GM12878 (cell line): ENCODE measurements at regions not wholly inside any gene's neighbourhood (a gene's known extent, or its start where the extent isn't known, plus 50 kb on each side); places are given as distances from the start of the nearest gene placed in this dataset.

ENCODE experiments used
- ATAC-seq: fragments of 200-7000 bp; cut with Tn5 transposase; 3 replicates; pipeline ENCODE4 v1.9.1; 2020; ENCODE audit warnings: mild to moderate bottlenecking, moderate library complexity
- BruUV-seq: library from RNA; stranded (reverse); fragments of 400-500 nt; replicated peaks from 2 replicates; lab custom pipeline; 2021; lab: Mats Ljungman, UMichigan
- CTCF ChIA-PET: fragments of 300-600 bp; sonication (Branson Sonifier 250); formaldehyde crosslinking; extraction: SDS; loops from one replicate; lab custom pipeline; 2021; ENCODE audit warnings: inconsistent platforms; lab: Yijun Ruan, JAX
- POLR2A ChIA-PET: fragments of 350-600 bp; formaldehyde crosslinking; extraction: SDS; loops from one replicate; lab custom pipeline; 2021; ENCODE audit warnings: inconsistent platforms; lab: Charles Lee
- RAD21 ChIA-PET: fragments of 300-600 bp; sonication (Branson Sonifier 250); formaldehyde crosslinking; loops from one replicate; lab custom pipeline; 2023; ENCODE audit warnings: antibody characterized with exemption; ENCODE audit not compliant: unreplicated experiment; lab: Charles Lee
- SMC1A ChIA-PET: fragments of 300-600 bp; sonication (Branson Sonifier 250); formaldehyde crosslinking; loops from one replicate; lab custom pipeline; 2023; ENCODE audit not compliant: unreplicated experiment, uncharacterized antibody; lab: Charles Lee
- DNase-seq: peaks from one replicate; pipeline ENCODE4 v3.0.0-alpha.2; 2011; ENCODE audit warnings: low read depth, low spot score
- FAIRE-seq: peaks from 3 replicates; lab custom pipeline; 2011; peaks lifted over from hg19 to GRCh38; lab: Jason Lieb, UNC
- H2AFZ ChIP-seq: 2 replicates; pipeline ENCODE4 v1.6.0; 2011; ENCODE audit warnings: low read depth, low read length, control low read depth; ENCODE audit not compliant: control insufficient read depth
- H3K27ac ChIP-seq: 2 replicates; pipeline ENCODE4 v1.5.1; 2011; ENCODE audit warnings: control low read depth; ENCODE audit not compliant: control insufficient read depth, insufficient read depth
- H3K27me3 ChIP-seq, 2 experiments: replicated peaks in 1 of 2; 2 replicates each; pipeline versions ENCODE4 v1.6.0 to v1.6.1; 2011; ENCODE audit warnings: low read length in 1 of 2; ENCODE audit not compliant: control insufficient read depth in 2 of 2, insufficient read depth in 2 of 2
- H3K36me3 ChIP-seq, 2 experiments: 2 replicates each; pipeline ENCODE4 v1.5.1; 2011; ENCODE audit warnings: low read length in 1 of 2; ENCODE audit not compliant: control insufficient read depth in 2 of 2, insufficient read depth in 2 of 2
- H3K4me1 ChIP-seq: 2 replicates; pipeline ENCODE4 v1.6.1; 2011; ENCODE audit warnings: mild to moderate bottlenecking, low read length, moderate library complexity, mixed read lengths; ENCODE audit not compliant: control insufficient read depth, insufficient read depth
- H3K4me2 ChIP-seq: 2 replicates; pipeline ENCODE4 v1.6.0; 2011; ENCODE audit warnings: control low read depth; ENCODE audit not compliant: control insufficient read depth, insufficient read depth
- H3K4me3 ChIP-seq: fragments of 200-600 bp; sonication (generic); 2 replicates; pipeline ENCODE4 v1.5.1; 2016
- H3K79me2 ChIP-seq: 2 replicates; pipeline ENCODE4 v1.6.0; 2011; ENCODE audit warnings: low read length; ENCODE audit not compliant: control insufficient read depth, insufficient read depth
- H3K9ac ChIP-seq: 2 replicates; pipeline ENCODE4 v1.8.0; 2011; ENCODE audit warnings: low read length, control low read depth, mixed read lengths; ENCODE audit not compliant: control insufficient read depth, insufficient read depth
- H3K9me3 ChIP-seq: replicated peaks from 3 replicates; pipeline ENCODE4 v1.5.1; 2011; ENCODE audit warnings: mild to moderate bottlenecking, low read length; ENCODE audit not compliant: control insufficient read depth, insufficient read depth
- H4K20me1 ChIP-seq: 2 replicates; pipeline ENCODE4 v1.6.0; 2011; ENCODE audit not compliant: control insufficient read depth, insufficient read depth
- CBFB ChIP-seq: IDR thresholded peaks from 2 replicates; pipeline ENCODE4 v1.6.1; 2016; ENCODE audit warnings: antibody characterized with exemption, low read depth
- JUND ChIP-seq: IDR thresholded peaks from 2 replicates; pipeline ENCODE4 v1.6.1; 2012; ENCODE audit warnings: low read depth, mild to moderate bottlenecking, low read length, improper control_type of control experiment, moderate library complexity
- POU2F2 ChIP-seq: IDR thresholded peaks from 3 replicates; pipeline ENCODE4 v1.6.1; 2011; ENCODE audit warnings: low read depth, mild to moderate bottlenecking, low read length, borderline replicate concordance
- TAF1 ChIP-seq: IDR thresholded peaks from 2 replicates; pipeline ENCODE4 v1.6.1; 2011; ENCODE audit warnings: mild to moderate bottlenecking, low read depth, low read length, borderline replicate concordance
- ZSCAN29 ChIP-seq: fragments of 450-650 bp; IDR thresholded peaks from 2 replicates; pipeline ENCODE4 v1.6.1; 2017; ENCODE audit warnings: mild to moderate bottlenecking, moderate library complexity
- WGBS: methylation state at CpG from one replicate; pipeline ENCODE4 v1.1.6; 2016; ENCODE audit warnings: low lambda C conversion rate; ENCODE audit not compliant: insufficient replicate concordance, insufficient coverage; ENCODE audit errors: missing lambda C conversion rate; 5-methylcytosine and 5-hydroxymethylcytosine counted together
- in situ Hi-C: fragments of 300-500 bp; cut with MboI; formaldehyde crosslinking; loops from 9 replicates; pipeline ENCODE4 v1.14.3; 2018; ENCODE audit warnings: mixed read lengths
- intact Hi-C: fragments of 100-400 bp; cut with micrococcal nuclease; formaldehyde crosslinking; loops from one replicate; pipeline ENCODE4 v1.14.2; 2022; ENCODE audit not compliant: unreplicated experiment
- TF ChIP-seq, protein P1 (sequence below): fragments of 450-650 bp; IDR thresholded peaks from 2 replicates; pipeline ENCODE4 v1.6.1; 2016; ENCODE audit warnings: mild to moderate bottlenecking
- TF ChIP-seq, protein P2 (sequence below): IDR thresholded peaks from 2 replicates; pipeline ENCODE4 v1.6.1; 2011; ENCODE audit warnings: low read depth, mild to moderate bottlenecking, low read length, moderate library complexity, borderline replicate concordance; ENCODE audit errors: extremely low read depth

DNA sequence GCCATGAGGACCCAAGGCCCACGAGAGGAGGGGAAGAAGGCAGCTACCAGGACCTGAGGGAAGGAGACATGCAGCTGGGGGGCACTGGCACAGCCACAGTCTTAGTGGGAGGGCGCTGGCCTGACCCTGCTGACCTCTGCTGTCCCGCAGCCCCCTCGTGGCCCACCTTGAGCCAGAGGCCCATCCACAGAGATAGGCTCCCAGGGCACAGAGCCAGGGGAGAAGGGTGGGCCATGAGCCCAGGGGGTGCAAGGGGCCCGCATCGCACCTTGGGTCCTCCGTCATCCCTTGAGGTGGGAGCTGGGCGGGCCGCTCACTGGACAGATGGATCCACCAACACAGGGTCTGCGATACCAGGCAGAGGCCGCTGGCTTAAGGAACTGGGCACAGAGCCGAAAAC lies 387.7 kb upstream of the PFKP start:
- in situ Hi-C loops, result no loop called here

DNA sequence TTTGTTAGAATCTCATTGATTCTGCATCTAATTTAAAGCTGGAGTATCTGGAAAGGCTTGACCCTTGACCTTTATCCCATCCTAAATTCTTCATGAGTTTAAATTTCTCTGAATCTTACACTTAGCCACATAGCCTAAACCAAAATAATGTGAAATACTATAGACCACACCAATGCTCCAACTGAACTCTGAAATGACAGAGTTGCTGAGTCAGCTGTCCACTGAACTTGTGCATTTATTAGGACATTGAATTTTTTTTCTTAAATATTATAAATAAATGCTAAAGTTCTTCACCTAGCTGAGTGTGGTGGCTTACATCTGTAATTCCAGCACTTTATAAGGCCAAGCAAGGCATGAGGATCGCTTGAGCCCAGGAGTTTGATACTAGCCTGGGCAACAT lies 390.9 kb upstream of the PFKP start:
- DNase-seq, result no peak
- intact Hi-C loops (no loop called here), in situ Hi-C loops (no loop called here)
- Histone ChIP-seq H3K4me2 (no peak overlapping the region), H3K79me2 (no peaks in the 10 kb centered on the region), H3K36me3 (no peaks in the 10 kb centered on the region), H3K4me1 (no peaks in the 10 kb centered on the region), H3K27me3 (no peaks in the 10 kb centered on the region), H2AFZ (no peak overlapping the region), H3K9ac (no peak overlapping the region), H3K9me3 (no peaks in the 10 kb centered on the region), H4K20me1 (no peaks in the 10 kb centered on the region), H3K27ac (no peak overlapping the region), H3K4me3 (no peak overlapping the region)
- CTCF ChIA-PET, result no interaction called here
- TF ChIP-seq POU2F2, result no peak
- TF ChIP-seq, protein P1, sequence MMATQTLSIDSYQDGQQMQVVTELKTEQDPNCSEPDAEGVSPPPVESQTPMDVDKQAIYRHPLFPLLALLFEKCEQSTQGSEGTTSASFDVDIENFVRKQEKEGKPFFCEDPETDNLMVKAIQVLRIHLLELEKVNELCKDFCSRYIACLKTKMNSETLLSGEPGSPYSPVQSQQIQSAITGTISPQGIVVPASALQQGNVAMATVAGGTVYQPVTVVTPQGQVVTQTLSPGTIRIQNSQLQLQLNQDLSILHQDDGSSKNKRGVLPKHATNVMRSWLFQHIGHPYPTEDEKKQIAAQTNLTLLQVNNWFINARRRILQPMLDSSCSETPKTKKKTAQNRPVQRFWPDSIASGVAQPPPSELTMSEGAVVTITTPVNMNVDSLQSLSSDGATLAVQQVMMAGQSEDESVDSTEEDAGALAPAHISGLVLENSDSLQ, result no peak
- TF ChIP-seq JUND, result no peak
- TF ChIP-seq TAF1, result no peak
- TF ChIP-seq CBFB, result no peak
- TF ChIP-seq ZSCAN29, result no peak
- TF ChIP-seq, protein P2, sequence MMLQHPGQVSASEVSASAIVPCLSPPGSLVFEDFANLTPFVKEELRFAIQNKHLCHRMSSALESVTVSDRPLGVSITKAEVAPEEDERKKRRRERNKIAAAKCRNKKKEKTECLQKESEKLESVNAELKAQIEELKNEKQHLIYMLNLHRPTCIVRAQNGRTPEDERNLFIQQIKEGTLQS, result no peak
- RAD21 ChIA-PET, result no interaction called here
- SMC1A ChIA-PET, result no interaction called here
- POLR2A ChIA-PET, result no interaction called here
- WGBS, result 0% methylated on average over 1 of the region's 1 CpG
- FAIRE-seq, result no peak
- no TSS peak for BruUV-seq
- no peak for ATAC-seq

More for the DNA sequence above, 387.7 kb upstream of the PFKP start:
- H3K4me3 ChIP-seq, result no peak overlapping the region
- no peak for DNase-seq
- H3K4me2 ChIP-seq, result no peak overlapping the region
- SMC1A ChIA-PET, result no interaction called here
- no peak overlapping the region for H2AFZ ChIP-seq
- RAD21 ChIA-PET, result no interaction called here
- H3K4me1 ChIP-seq, result no peaks in the 10 kb centered on the region
- BruUV-seq, result no TSS peak
- WGBS, result 39% methylated on average over 12 of the region's 12 CpGs
- no peaks in the 10 kb centered on the region for H3K27me3 ChIP-seq
- H3K9ac ChIP-seq, result no peak overlapping the region
- no peak overlapping the region for H3K27ac ChIP-seq
- FAIRE-seq, result no peak
- no peak for TF ChIP-seq TAF1
- TF ChIP-seq, all 136 proteins: peak for 0
- intact Hi-C loops, result no loop called here
- no peaks in the 10 kb centered on the region for H4K20me1 ChIP-seq
- CTCF ChIA-PET, result no interaction called here
- no peaks in the 10 kb centered on the region for H3K36me3 ChIP-seq
- H3K9me3 ChIP-seq, result no peaks in the 10 kb centered on the region
- ATAC-seq, result no peak
- POLR2A ChIA-PET, result no interaction called here
- H3K79me2 ChIP-seq, result no peaks in the 10 kb centered on the region
